ENCODE measurements at regions not wholly inside any gene's neighbourhood (a gene's known extent, or its start where the extent isn't known, plus 50 kb on each side); places are given as distances from the start of the nearest gene placed in this dataset.

DNA sequence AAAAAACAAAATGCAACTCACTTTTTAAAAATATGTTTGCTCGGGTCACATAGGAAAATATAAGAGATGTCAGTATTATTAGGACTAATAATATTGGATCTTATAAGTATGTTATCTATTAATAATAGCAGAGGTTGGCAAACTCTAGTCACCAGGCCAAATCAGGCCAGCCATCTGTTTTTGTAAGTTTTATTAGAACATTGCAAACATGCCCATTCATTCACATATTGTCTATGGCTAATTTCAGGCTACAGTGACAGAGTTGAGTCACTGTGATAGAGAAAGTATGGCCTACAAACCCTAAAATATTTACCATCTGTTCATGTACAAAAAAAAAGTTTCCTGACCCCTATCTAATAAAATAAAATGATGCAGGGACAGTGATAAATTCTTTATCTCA, 97.7 kb upstream of the CDH6 start:
- no peaks in the 10 kb centered on the region for H3K4me1 ChIP-seq (ENCODE audit: low read depth, poor library complexity, severe bottlenecking)
- TF ChIP-seq, protein P1, sequence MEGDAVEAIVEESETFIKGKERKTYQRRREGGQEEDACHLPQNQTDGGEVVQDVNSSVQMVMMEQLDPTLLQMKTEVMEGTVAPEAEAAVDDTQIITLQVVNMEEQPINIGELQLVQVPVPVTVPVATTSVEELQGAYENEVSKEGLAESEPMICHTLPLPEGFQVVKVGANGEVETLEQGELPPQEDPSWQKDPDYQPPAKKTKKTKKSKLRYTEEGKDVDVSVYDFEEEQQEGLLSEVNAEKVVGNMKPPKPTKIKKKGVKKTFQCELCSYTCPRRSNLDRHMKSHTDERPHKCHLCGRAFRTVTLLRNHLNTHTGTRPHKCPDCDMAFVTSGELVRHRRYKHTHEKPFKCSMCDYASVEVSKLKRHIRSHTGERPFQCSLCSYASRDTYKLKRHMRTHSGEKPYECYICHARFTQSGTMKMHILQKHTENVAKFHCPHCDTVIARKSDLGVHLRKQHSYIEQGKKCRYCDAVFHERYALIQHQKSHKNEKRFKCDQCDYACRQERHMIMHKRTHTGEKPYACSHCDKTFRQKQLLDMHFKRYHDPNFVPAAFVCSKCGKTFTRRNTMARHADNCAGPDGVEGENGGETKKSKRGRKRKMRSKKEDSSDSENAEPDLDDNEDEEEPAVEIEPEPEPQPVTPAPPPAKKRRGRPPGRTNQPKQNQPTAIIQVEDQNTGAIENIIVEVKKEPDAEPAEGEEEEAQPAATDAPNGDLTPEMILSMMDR (conservative IDR thresholded peaks at IDR 0.05; ENCODE audit: low read depth, low read length): no peak
- no peaks in the 10 kb centered on the region for H3K27me3 ChIP-seq (ENCODE audit: insufficient read depth, low read depth)
- H3K27ac ChIP-seq: no peak overlapping the region
- no peaks in the 10 kb centered on the region for H4K20me1 ChIP-seq (ENCODE audit: insufficient read depth)
- H3K79me2 ChIP-seq (ENCODE audit: insufficient read depth, low read depth): no peaks in the 10 kb centered on the region
- H2AFZ ChIP-seq (ENCODE audit: low read depth): no peak overlapping the region
- no peak overlapping the region for H3K9ac ChIP-seq
- no peak overlapping the region for H3K4me2 ChIP-seq
- no peaks in the 10 kb centered on the region for H3K36me3 ChIP-seq (ENCODE audit: insufficient read depth)
- no peak overlapping the region for H3K4me3 ChIP-seq (IDR thresholded peaks at IDR 0.05; ENCODE audit: insufficient read depth, low read depth, low read length)

DNA sequence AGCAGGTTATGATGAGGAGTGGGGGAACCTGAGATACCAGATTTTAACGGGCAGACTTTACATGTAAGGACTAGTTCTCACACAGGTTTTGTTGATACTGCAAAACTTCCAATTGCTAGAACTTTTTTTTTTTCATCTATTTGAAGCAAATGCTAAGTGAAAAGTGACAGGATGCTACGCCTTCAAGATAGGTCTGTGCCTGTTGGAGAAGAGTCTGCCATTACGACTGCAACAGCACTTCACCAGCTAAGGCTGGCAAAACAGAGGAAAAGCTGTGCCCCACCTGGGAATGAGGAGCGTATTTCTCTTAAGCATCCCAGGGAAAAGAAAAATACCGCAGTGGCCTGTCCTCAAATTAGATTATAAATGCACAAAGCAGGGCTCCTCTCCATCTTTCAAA, 102.0 kb upstream of the CDH6 start:
- no peak overlapping the region for H2AFZ ChIP-seq (ENCODE audit: low read depth)
- TF ChIP-seq, protein P1 (conservative IDR thresholded peaks at IDR 0.05; ENCODE audit: low read depth, low read length): no peak
- no peaks in the 10 kb centered on the region for H3K27me3 ChIP-seq (ENCODE audit: insufficient read depth, low read depth)
- H4K20me1 ChIP-seq (ENCODE audit: insufficient read depth): no peaks in the 10 kb centered on the region
- no peak overlapping the region for H3K4me3 ChIP-seq (IDR thresholded peaks at IDR 0.05; ENCODE audit: insufficient read depth, low read depth, low read length)
- no peaks in the 10 kb centered on the region for H3K79me2 ChIP-seq (ENCODE audit: insufficient read depth, low read depth)
- no peak overlapping the region for H3K9ac ChIP-seq
- no peaks in the 10 kb centered on the region for H3K4me1 ChIP-seq (ENCODE audit: low read depth, poor library complexity, severe bottlenecking)
- no peaks in the 10 kb centered on the region for H3K36me3 ChIP-seq (ENCODE audit: insufficient read depth)
- H3K27ac ChIP-seq: no peak overlapping the region
- H3K4me2 ChIP-seq: no peak overlapping the region

DNA sequence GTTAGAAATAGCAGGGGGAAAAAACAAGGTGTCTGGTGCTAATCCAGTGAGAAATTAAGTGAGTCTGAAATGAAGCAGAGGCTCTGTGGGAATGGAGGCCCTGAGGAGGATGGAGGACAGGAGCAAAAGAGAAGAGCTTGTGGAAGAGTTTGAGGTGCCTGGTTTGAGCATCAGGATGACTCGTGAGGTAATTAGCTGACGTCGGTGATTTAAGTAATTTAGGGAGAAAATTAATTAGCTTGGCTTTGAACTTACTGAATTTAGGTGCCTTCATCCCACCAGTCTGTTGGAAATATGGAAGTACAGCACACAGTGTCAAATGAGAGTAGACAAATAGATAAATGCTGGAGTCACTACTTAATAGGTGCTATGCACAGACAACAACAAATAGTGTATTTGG, 103.0 kb upstream of the CDH6 start:
- Histone ChIP-seq H3K4me2 (no peak overlapping the region), H3K4me3 (IDR thresholded peaks at IDR 0.05; ENCODE audit: insufficient read depth, low read depth, low read length) (no peak overlapping the region)

DNA sequence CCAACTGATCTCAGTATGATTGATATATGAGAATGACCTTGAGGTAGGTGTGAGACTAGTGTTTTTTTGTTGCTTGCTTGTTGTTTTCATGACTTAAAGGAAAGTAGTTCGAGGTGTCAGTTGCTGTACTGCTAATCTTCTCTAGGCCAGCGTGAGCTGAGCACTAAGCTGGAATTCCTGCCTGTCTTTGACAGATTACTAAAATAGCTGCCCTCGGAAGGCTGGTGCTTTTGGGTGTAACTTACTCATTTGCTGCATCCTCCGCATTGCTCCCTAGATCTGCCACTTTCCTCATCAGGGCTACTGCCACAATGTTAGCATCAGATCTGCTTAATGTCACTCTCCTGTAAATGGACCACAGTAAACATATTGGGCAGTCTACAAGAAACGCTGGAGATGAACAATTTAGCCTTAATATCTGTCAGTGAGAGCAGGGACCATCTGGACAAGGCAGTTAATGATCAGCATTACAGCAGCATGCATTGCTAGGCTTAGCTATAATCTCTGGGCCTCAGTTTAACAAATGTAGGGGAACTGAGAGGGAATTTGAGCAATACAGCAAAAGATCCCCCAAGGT, 106.6 kb upstream of the CDH6 start:
- no peak overlapping the region for H3K4me3 ChIP-seq (IDR thresholded peaks at IDR 0.05; ENCODE audit: insufficient read depth, low read depth, low read length)
- H3K9ac ChIP-seq: no peak overlapping the region
- H3K4me2 ChIP-seq: no peak overlapping the region
- H3K27ac ChIP-seq: no peak overlapping the region
- no peaks in the 10 kb centered on the region for H3K79me2 ChIP-seq (ENCODE audit: insufficient read depth, low read depth)
- no peak overlapping the region for H2AFZ ChIP-seq (ENCODE audit: low read depth)
- H3K36me3 ChIP-seq (ENCODE audit: insufficient read depth): no peaks in the 10 kb centered on the region
- TF ChIP-seq, protein P1 (conservative IDR thresholded peaks at IDR 0.05; ENCODE audit: low read depth, low read length): no peak
- no peaks in the 10 kb centered on the region for H3K4me1 ChIP-seq (ENCODE audit: low read depth, poor library complexity, severe bottlenecking)
- H4K20me1 ChIP-seq (ENCODE audit: insufficient read depth): no peaks in the 10 kb centered on the region
- no peaks in the 10 kb centered on the region for H3K27me3 ChIP-seq (ENCODE audit: insufficient read depth, low read depth)

More for the DNA sequence above, 103.0 kb upstream of the CDH6 start:
- no peaks in the 10 kb centered on the region for H3K36me3 ChIP-seq (ENCODE audit: insufficient read depth)
- no peak overlapping the region for H2AFZ ChIP-seq (ENCODE audit: low read depth)
- TF ChIP-seq, protein P1 (conservative IDR thresholded peaks at IDR 0.05; ENCODE audit: low read depth, low read length): no peak
- no peak overlapping the region for H3K27ac ChIP-seq
- H3K9ac ChIP-seq: no peak overlapping the region
- no peaks in the 10 kb centered on the region for H3K4me1 ChIP-seq (ENCODE audit: low read depth, poor library complexity, severe bottlenecking)
- H3K79me2 ChIP-seq (ENCODE audit: insufficient read depth, low read depth): no peaks in the 10 kb centered on the region
- H3K27me3 ChIP-seq (ENCODE audit: insufficient read depth, low read depth): no peaks in the 10 kb centered on the region
- no peaks in the 10 kb centered on the region for H4K20me1 ChIP-seq (ENCODE audit: insufficient read depth)
